ENCODE measurements at regions not wholly inside any gene's neighbourhood (a gene's known extent, or its start where the extent isn't known, plus 50 kb on each side); places are given as distances from the start of the nearest gene placed in this dataset.

DNA sequence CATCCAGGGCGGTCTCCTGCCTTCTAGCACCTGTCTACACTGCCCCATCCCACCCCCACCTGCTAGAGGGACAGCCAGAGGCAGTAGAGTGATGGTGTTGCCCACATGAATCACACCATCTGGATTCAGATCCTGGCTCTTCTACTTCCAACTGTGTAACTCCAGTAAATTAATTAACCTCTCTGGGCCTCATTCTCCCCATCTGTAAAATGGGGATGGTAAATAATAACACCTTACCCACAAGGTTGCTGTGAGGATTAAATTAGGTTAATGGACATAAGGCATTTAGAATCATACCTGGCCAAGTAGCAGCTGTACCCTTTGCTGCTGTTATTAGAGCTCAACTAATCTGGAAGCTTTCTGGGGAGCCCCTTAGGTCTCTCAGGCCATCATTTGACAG lies 149.6 kb upstream of the BCOR start:
- TF ChIP-seq, protein P1, sequence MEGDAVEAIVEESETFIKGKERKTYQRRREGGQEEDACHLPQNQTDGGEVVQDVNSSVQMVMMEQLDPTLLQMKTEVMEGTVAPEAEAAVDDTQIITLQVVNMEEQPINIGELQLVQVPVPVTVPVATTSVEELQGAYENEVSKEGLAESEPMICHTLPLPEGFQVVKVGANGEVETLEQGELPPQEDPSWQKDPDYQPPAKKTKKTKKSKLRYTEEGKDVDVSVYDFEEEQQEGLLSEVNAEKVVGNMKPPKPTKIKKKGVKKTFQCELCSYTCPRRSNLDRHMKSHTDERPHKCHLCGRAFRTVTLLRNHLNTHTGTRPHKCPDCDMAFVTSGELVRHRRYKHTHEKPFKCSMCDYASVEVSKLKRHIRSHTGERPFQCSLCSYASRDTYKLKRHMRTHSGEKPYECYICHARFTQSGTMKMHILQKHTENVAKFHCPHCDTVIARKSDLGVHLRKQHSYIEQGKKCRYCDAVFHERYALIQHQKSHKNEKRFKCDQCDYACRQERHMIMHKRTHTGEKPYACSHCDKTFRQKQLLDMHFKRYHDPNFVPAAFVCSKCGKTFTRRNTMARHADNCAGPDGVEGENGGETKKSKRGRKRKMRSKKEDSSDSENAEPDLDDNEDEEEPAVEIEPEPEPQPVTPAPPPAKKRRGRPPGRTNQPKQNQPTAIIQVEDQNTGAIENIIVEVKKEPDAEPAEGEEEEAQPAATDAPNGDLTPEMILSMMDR (IDR thresholded peaks at IDR 0.05), result no peak
- no peak for TF ChIP-seq POLR2A (IDR thresholded peaks at IDR 0.05)

Measured in adrenal gland (tissue), 5 donors.